IPS DF 19.7 (cell line): ENCODE measurements at regions not wholly inside any gene's neighbourhood (a gene's known extent, or its start where the extent isn't known, plus 50 kb on each side); places are given as distances from the start of the nearest gene placed in this dataset.
"Not testable (repeated sequence)": the region's sequence is repeated elsewhere in the genome, so short reads cannot be mapped to it uniquely, and the experiment has no call there.

Source experiments
- DNase-seq: peaks from one replicate; pipeline ENCODE4 v3.0.0-alpha.2; 2013; ENCODE audit warnings: low read depth, low spot score

- no peak for DNase-seq
Observed at GRCh38 chr13:30065181-30065580, 214.8 kb upstream of the UBL3 start.

- DNase-seq: no peak
Observed at GRCh38 chr13:30063892-30064291, 213.5 kb upstream of the UBL3 start.

DNA sequence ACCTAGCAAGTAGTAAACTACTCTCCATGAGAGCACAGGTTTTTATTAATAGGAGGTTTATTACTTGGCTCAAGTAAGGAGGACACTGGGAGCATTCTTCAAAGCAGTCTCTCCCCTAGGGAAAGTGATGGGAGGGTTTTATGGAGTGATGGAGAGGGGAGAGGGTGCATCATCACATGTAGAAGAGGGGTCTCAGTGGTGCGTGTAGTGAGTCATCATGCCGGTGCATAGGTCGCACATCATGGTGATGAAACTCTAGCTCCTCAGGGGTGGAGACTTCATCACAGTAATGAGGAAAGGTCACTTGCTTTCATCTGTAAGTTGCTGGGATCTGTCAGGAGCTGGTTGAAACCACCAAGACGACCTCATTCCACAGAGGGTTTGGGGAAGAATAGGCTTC lies 210.8 kb upstream of the UBL3 start:
- DNase-seq: no peak

- no peak for DNase-seq
Observed at GRCh38 chr13:30058429-30058828, 208.0 kb upstream of the UBL3 start.

DNA sequence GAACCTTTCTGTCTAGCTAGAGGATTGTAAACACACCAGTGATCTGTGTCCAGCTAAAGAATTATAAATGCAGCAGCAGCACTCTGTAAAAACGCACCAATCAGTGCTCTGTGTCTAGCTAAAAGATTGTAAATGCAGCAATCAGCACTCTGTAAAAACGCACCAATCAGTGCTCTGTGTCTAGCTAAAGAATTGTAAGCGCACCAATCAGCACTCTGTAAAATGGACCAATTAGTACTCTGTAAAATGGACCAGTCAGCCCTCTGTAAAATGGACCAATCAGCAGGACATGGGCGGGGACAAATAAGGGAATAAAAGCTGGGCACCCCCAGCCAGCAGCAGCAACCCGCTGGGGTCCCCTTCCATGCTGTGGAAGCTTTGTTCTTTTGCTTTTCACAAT lies 204.1 kb upstream of the UBL3 start:
- not testable (repeated sequence) for DNase-seq

GRCh38 chr13:30053939-30054338 lies 203.5 kb upstream of the UBL3 start:
- DNase-seq: peak; percentile 78

- DNase-seq: peak; percentile 77
Observed at GRCh38 chr13:30052120-30052519, 201.7 kb upstream of the UBL3 start.

DNA sequence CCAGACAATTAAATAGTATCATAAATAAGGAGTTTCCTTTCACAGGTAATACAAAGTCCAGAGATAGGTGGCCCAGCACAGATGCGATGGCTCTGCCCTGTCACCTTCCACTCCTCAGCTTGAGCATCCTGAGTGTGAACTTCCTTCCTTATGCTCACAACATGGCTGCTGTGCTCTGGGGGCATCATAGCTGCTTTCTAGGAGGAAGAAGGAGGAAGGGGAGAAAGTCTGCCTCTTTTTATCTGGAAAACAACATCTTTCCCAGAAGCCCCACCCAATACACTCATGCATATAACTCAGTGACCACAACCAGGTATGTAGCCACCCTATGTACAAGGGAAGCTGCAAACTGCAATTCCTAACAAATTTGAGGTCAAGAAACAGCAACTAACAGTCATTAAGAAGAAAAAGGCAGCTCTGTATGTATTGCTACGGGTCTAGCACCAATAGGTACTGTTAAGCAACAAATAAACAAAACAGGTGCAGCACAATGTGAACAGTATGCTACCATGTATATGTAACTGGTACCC lies 201.2 kb upstream of the UBL3 start:
- DNase-seq: no peak

GRCh38 chr13:30049692-30050091 lies 199.3 kb upstream of the UBL3 start:
- no peak for DNase-seq

DNA sequence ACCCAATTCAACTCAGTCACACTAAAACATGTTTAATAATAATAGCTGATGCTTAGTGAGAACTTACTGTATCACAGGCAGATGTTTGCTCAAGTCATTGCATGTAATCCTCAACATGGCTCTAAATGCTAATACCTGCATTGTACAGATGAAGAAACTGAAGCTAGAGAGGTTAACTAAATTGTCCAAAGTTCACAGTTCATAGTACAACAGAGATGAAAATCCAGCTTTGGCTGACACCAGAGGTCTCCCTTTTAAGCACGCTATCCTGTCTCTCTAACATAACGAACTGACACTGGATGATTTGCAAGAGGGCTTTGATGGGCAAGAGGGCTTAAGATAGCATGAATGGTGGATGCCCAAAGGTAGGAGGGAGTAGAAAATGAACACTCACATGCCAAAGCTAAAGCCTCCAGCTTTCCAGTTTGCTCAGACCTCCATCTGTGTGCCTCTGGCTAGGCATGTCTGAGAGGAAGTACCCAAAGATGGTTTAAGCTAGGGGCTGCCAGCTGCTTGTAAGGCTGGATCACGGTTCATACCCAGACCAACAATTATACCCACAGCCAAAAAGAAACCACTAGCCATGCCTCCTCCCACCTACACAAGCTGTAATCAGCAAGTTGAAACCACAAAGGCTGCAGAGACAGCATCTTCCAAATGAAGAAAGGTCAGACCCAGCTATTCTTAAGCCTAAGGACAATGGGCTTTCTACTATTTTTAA lies 196.9 kb upstream of the UBL3 start:
- DNase-seq: no peak

DNA sequence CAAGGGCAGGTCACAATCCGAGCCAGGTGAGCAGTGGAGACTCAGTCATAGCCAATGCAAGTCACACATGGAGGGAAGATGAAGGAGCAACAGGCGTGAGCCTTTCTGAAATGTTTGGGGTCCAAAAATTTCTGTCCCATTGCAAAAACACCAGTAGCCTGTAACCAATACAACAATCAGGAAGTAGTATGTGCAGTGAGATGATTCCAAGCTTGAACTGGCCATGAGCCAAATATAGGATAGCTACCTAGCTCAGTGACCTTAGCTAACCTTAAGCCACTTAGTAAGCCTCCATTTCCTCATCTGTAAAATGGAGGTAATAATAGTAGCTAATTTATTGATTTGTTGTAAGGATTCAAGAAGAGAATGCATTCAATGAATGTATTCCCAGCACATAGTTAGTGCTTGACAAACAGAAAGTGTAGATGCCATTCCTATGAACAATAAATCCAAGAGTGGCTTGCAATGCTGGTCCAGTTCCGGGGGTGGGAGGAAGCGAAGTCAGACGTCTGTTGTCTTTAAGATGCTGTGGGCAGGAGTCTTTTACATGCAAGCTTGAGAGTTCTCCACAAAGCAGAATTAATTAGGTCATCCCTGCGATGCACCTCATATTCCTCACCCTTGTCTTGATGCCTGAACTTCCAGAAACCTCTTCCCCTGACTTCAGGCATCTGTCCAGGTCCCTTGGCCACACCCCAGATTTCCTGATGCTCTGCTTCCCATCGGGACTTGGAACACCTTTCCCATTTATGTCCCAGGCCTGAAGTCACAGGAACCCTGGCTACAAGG lies 195.7 kb upstream of the UBL3 start:
- DNase-seq: no peak

DNA sequence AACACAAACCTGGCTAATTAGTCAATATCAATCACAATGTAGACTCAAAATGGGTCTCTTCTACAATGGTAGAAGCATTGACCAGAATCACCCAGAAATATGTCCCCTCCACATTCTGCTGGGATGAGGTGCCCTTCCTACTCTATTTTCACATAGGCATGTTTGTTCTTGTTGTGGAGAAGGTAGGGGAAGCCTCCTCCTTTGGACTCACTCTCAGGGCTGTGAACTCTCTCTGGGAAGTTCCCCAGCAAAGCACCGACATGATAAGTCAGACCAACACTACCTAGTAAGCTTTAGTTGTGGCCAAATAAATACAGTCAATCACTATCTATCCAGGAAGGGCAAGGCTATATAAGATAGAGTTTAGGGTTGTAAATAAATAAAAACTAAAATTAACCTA lies 194.5 kb upstream of the UBL3 start:
- no peak for DNase-seq

DNA sequence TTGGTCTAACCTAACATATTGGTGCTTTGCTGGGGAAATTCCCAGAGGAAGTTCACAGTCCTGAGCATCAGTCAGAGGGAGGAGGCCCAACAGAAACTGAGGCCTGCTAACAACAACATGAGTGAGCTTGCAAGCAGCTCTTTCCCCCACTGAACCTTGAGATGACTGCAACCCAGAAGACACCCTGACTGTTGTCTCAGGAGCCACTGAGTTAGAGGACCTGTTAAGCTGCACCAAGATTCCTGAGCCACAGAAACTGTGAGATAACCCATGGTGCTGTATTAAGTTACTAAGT lies 193.2 kb upstream of the UBL3 start:
- DNase-seq: no peak

GRCh38 chr13:30042891-30043630 lies 192.6 kb upstream of the UBL3 start:
- no peak for DNase-seq

DNA sequence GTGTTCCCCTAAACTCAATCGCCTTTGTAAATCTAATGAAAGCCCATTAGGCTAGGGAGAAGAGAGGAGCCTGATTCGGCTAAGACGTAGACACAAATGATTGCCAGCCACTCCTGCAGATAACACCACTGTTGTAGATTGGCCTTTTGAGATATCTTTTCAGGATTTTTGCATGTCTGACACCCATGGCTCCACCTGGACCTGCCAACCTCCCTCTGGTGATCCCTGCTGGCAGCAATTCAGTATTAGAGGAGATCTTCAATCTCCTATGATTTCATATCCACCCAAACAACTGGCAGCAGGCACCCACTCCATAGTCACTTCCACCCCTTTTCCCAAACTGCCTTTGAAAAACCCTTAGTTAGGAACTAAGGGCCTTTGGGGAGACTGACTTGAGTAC lies 191.9 kb upstream of the UBL3 start:
- DNase-seq: no peak

- DNase-seq: no peak
Observed at GRCh38 chr13:30039511-30039911, 189.1 kb upstream of the UBL3 start.

DNA sequence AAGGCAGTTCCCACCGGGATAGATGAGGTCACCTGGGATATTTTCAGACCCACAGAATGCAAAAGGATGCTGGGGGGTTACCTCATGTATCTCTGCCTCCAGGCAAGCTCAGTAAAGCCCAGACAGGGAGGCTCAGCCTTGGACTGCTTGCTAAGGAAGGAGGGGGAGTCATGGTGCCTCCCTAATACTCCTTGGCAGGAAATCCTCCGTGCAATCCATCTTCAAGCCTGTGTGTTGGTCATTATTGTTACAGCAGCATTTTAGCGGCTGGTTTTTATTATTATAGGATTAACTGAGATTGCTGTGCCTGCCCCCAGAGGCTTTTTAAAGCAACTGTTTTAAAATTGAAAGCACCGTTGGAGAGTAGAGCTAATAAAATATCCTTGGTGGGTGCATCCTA lies 188.5 kb upstream of the UBL3 start:
- DNase-seq: no peak

- DNase-seq: no peak
Observed at GRCh38 chr13:30037766-30038165, 187.3 kb upstream of the UBL3 start.

- no peak for DNase-seq
Observed at GRCh38 chr13:30037306-30037705, 186.9 kb upstream of the UBL3 start.

DNA sequence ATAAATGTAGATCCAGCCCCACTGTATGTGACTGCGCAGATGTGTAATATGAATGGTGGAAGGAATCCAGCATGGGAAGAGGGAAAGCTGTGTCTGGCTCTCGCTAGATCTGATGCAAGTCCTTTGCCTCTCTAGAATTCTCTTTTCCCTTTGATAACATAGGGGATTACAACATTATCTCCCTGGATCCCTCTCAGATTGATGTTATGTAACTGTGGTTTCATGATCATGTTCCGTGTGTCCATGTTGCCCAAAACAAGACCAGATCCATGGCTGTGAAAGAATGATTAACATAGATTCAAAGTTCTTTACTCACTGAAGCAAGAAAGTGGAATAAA lies 184.0 kb upstream of the UBL3 start:
- no peak for DNase-seq

GRCh38 chr13:30033681-30034457 lies 183.5 kb upstream of the UBL3 start:
- no peak for DNase-seq

- no peak for DNase-seq
Observed at GRCh38 chr13:30032263-30032662, 181.8 kb upstream of the UBL3 start.
